ENCODE measurements at regions not wholly inside any gene's neighbourhood (a gene's known extent, or its start where the extent isn't known, plus 50 kb on each side); places are given as distances from the start of the nearest gene placed in this dataset.

DNA sequence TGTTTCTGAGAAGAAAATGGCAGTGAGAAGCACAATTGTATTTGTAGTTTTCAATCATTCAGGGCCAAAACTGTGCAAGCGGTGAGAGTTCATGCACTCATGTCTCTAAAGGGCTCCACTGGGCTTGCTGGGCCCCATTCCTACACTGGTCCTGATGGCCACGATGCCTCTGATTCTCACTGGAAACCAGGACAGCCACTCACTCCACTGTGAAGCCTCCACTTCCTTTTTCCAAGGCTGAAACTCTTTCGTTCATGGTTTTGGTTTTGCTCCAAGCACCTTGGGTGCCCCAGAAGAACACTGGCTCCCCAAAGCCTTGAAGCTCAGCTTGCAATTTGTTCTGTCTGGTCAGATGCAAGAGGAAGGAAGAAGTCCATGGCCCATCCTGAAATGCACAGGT is 390.0 kb upstream of the MKI67 start:
- H3K4me2 ChIP-seq (ENCODE audit: low read length): no peak overlapping the region
- H3K4me3 ChIP-seq (ENCODE audit: low read length): no peak overlapping the region
- H3K27me3 ChIP-seq (ENCODE audit: insufficient read depth, low read depth, low read length): no peaks in the 10 kb centered on the region
- no peak overlapping the region for H3K27ac ChIP-seq (ENCODE audit: low read length)
- H3K79me2 ChIP-seq (replicated peaks; ENCODE audit: insufficient read depth, low read length): no peaks in the 10 kb centered on the region
- no peaks in the 10 kb centered on the region for H3F3A ChIP-seq (ENCODE audit: insufficient read depth, low read length, poor library complexity, severe bottlenecking)
- TF ChIP-seq, protein P1, sequence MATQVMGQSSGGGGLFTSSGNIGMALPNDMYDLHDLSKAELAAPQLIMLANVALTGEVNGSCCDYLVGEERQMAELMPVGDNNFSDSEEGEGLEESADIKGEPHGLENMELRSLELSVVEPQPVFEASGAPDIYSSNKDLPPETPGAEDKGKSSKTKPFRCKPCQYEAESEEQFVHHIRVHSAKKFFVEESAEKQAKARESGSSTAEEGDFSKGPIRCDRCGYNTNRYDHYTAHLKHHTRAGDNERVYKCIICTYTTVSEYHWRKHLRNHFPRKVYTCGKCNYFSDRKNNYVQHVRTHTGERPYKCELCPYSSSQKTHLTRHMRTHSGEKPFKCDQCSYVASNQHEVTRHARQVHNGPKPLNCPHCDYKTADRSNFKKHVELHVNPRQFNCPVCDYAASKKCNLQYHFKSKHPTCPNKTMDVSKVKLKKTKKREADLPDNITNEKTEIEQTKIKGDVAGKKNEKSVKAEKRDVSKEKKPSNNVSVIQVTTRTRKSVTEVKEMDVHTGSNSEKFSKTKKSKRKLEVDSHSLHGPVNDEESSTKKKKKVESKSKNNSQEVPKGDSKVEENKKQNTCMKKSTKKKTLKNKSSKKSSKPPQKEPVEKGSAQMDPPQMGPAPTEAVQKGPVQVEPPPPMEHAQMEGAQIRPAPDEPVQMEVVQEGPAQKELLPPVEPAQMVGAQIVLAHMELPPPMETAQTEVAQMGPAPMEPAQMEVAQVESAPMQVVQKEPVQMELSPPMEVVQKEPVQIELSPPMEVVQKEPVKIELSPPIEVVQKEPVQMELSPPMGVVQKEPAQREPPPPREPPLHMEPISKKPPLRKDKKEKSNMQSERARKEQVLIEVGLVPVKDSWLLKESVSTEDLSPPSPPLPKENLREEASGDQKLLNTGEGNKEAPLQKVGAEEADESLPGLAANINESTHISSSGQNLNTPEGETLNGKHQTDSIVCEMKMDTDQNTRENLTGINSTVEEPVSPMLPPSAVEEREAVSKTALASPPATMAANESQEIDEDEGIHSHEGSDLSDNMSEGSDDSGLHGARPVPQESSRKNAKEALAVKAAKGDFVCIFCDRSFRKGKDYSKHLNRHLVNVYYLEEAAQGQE (IDR thresholded peaks at IDR 0.05; ENCODE audit: borderline replicate concordance): no peak
- TF ChIP-seq EZH2 (IDR thresholded peaks at IDR 0.05; ENCODE audit: borderline replicate concordance, insufficient read depth, low read length, poor library complexity, severe bottlenecking): no peak
- no peak for TF ChIP-seq MXI1 (conservative IDR thresholded peaks at IDR 0.05; ENCODE audit: poor library complexity, severe bottlenecking)
- TF ChIP-seq SMC3 (conservative IDR thresholded peaks at IDR 0.05; ENCODE audit: poor library complexity): no peak
- no peak overlapping the region for H2AFZ ChIP-seq (ENCODE audit: low read depth, low read length)
- no peaks in the 10 kb centered on the region for H3K9me2 ChIP-seq (ENCODE audit: insufficient read depth, low read length)
- no peak overlapping the region for H3K9ac ChIP-seq (ENCODE audit: low read length)
- no peaks in the 10 kb centered on the region for H3K36me3 ChIP-seq (ENCODE audit: insufficient read depth, low read length)
- H4K20me1 ChIP-seq (ENCODE audit: insufficient read depth): no peaks in the 10 kb centered on the region
- H3K9me3 ChIP-seq (ENCODE audit: low read length): no peaks in the 10 kb centered on the region

DNA sequence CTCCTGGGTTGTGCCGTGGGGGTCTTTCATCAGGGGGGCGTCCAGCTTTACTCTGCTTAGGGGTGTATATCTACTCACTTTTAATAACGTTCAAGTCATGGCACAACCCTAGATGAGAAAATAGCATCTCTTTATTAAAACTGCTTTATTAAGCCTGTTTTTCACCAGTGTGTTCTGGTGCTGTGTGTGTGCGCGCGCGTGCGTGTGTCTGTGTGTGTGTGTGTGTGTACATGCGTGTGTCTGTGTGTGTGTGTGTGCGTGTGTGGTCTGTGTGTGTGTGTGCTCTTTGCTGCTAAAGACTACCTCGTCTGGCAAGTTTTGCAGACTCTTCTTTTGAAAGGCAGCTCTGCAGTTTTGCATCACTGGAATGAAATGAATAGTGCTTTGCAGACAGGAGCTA is 390.9 kb upstream of the MKI67 start:
- Histone ChIP-seq H2AFZ (ENCODE audit: low read depth, low read length) (no peak overlapping the region), H3K9me3 (ENCODE audit: low read length) (no peaks in the 10 kb centered on the region), H3K27me3 (ENCODE audit: insufficient read depth, low read depth, low read length) (no peaks in the 10 kb centered on the region), H3K4me3 (ENCODE audit: low read length) (no peak overlapping the region), H4K20me1 (ENCODE audit: insufficient read depth) (no peaks in the 10 kb centered on the region), H3K36me3 (ENCODE audit: insufficient read depth, low read length) (no peaks in the 10 kb centered on the region), H3K79me2 (replicated peaks; ENCODE audit: insufficient read depth, low read length) (no peaks in the 10 kb centered on the region), H3K4me2 (ENCODE audit: low read length) (no peak overlapping the region), H3K9me2 (ENCODE audit: insufficient read depth, low read length) (no peaks in the 10 kb centered on the region), H3K27ac (ENCODE audit: low read length) (no peak overlapping the region), H3K9ac (ENCODE audit: low read length) (no peak overlapping the region), H3F3A (ENCODE audit: insufficient read depth, low read length, poor library complexity, severe bottlenecking) (no peaks in the 10 kb centered on the region)
- TF ChIP-seq SMC3 (conservative IDR thresholded peaks at IDR 0.05; ENCODE audit: poor library complexity): no peak

DNA sequence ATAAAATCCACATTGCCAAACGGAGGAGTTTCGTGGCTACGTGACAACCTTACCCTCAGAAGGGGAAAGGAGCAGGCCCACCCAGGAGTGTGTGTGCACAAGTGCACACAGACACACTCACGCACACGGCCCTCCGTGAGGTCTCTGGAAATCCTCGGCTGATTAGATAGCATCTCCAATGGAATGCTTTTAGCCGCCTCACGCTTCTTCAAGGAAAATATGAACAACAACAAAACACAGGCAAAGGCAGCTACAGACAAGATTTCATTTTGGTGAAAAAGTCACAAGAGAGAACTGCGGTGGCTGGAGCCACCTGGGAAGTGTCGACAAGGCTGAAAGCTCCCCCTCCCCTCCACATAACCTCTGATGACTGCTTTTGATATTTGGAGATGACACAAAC is 391.8 kb upstream of the MKI67 start:
- Histone ChIP-seq H3F3A (ENCODE audit: insufficient read depth, low read length, poor library complexity, severe bottlenecking) (no peaks in the 10 kb centered on the region), H2AFZ (ENCODE audit: low read depth, low read length) (no peak overlapping the region), H3K9ac (ENCODE audit: low read length) (no peak overlapping the region), H3K4me3 (ENCODE audit: low read length) (no peak overlapping the region), H4K20me1 (ENCODE audit: insufficient read depth) (no peaks in the 10 kb centered on the region), H3K9me2 (ENCODE audit: insufficient read depth, low read length) (no peaks in the 10 kb centered on the region), H3K79me2 (replicated peaks; ENCODE audit: insufficient read depth, low read length) (no peaks in the 10 kb centered on the region), H3K27ac (ENCODE audit: low read length) (no peak overlapping the region), H3K36me3 (ENCODE audit: insufficient read depth, low read length) (no peaks in the 10 kb centered on the region), H3K9me3 (ENCODE audit: low read length) (no peaks in the 10 kb centered on the region), H3K27me3 (ENCODE audit: insufficient read depth, low read depth, low read length) (no peaks in the 10 kb centered on the region), H3K4me2 (ENCODE audit: low read length) (no peak overlapping the region)
- TF ChIP-seq EZH2 (IDR thresholded peaks at IDR 0.05; ENCODE audit: borderline replicate concordance, insufficient read depth, low read length, poor library complexity, severe bottlenecking): no peak
- no peak for TF ChIP-seq TAF1 (IDR thresholded peaks at IDR 0.05; ENCODE audit: low read depth)
- no peak for TF ChIP-seq MXI1 (conservative IDR thresholded peaks at IDR 0.05; ENCODE audit: poor library complexity, severe bottlenecking)
- no peak for TF ChIP-seq SMC3 (conservative IDR thresholded peaks at IDR 0.05; ENCODE audit: poor library complexity)
- TF ChIP-seq EP300 (conservative IDR thresholded peaks at IDR 0.05; ENCODE audit: poor library complexity, severe bottlenecking): no peak
- TF ChIP-seq, protein P1 (IDR thresholded peaks at IDR 0.05; ENCODE audit: borderline replicate concordance): no peak
- no peak for TF ChIP-seq POLR2AphosphoS5 (IDR thresholded peaks at IDR 0.05)
- no peak for TF ChIP-seq RAD21 (conservative IDR thresholded peaks at IDR 0.05)
- TF ChIP-seq, protein P2, sequence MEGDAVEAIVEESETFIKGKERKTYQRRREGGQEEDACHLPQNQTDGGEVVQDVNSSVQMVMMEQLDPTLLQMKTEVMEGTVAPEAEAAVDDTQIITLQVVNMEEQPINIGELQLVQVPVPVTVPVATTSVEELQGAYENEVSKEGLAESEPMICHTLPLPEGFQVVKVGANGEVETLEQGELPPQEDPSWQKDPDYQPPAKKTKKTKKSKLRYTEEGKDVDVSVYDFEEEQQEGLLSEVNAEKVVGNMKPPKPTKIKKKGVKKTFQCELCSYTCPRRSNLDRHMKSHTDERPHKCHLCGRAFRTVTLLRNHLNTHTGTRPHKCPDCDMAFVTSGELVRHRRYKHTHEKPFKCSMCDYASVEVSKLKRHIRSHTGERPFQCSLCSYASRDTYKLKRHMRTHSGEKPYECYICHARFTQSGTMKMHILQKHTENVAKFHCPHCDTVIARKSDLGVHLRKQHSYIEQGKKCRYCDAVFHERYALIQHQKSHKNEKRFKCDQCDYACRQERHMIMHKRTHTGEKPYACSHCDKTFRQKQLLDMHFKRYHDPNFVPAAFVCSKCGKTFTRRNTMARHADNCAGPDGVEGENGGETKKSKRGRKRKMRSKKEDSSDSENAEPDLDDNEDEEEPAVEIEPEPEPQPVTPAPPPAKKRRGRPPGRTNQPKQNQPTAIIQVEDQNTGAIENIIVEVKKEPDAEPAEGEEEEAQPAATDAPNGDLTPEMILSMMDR (IDR thresholded peaks at IDR 0.05; ENCODE audit: poor library complexity, severe bottlenecking): no peak
